PC-3 (cell line): ENCODE measurements at regions not wholly inside any gene's neighbourhood (a gene's known extent, or its start where the extent isn't known, plus 50 kb on each side); places are given as distances from the start of the nearest gene placed in this dataset.

Experiments
- EZH2 ChIP-seq: fragments of 300-600 bp; sonication (generic); IDR thresholded peaks from one replicate; pipeline ENCODE4 v1.6.1; 2017; ENCODE audit warnings: antibody characterized with exemption, mild to moderate bottlenecking, low read length; ENCODE audit not compliant: unreplicated experiment
- EZH2phosphoT487 ChIP-seq: fragments of 300-600 bp; sonication (generic); IDR thresholded peaks from 2 replicates; pipeline ENCODE4 v1.6.1; 2018; ENCODE audit warnings: mild to moderate bottlenecking, antibody characterized with exemption, low read length, borderline replicate concordance
- TF ChIP-seq, protein P1 (sequence below): fragments of 300-600 bp; sonication (generic); conservative IDR thresholded peaks from 2 replicates; pipeline ENCODE4 v1.5.1; 2017; ENCODE audit warnings: antibody characterized with exemption, low read depth, mild to moderate bottlenecking, low read length

DNA sequence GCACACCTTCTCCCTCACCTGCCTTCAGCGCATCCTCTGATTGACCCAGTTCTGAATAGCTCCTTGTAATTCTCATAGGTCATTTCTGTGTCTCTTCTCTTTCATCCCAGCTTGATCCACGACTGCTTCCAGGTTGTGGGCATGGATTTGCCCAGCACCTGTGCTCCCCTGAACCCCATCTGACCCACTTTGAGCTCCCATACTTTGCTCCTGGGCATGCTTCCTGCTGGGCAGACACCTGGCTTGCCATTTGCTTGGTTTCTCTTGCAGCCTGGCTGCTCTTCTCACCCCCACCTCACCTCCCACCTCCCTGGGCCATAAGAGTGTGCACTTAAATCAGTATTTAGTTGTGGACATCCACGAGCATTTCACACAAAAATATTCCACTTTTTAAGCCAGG lies 635.5 kb downstream of the TBL1XR1 start:
- TF ChIP-seq, protein P1, sequence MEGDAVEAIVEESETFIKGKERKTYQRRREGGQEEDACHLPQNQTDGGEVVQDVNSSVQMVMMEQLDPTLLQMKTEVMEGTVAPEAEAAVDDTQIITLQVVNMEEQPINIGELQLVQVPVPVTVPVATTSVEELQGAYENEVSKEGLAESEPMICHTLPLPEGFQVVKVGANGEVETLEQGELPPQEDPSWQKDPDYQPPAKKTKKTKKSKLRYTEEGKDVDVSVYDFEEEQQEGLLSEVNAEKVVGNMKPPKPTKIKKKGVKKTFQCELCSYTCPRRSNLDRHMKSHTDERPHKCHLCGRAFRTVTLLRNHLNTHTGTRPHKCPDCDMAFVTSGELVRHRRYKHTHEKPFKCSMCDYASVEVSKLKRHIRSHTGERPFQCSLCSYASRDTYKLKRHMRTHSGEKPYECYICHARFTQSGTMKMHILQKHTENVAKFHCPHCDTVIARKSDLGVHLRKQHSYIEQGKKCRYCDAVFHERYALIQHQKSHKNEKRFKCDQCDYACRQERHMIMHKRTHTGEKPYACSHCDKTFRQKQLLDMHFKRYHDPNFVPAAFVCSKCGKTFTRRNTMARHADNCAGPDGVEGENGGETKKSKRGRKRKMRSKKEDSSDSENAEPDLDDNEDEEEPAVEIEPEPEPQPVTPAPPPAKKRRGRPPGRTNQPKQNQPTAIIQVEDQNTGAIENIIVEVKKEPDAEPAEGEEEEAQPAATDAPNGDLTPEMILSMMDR: no peak
- TF ChIP-seq EZH2phosphoT487 (no peak), EZH2 (no peak)
